A204.1 (cell line): ENCODE measurements at regions not wholly inside any gene's neighbourhood (a gene's known extent, or its start where the extent isn't known, plus 50 kb on each side); places are given as distances from the start of the nearest gene placed in this dataset.

Experiments used
- FAIRE-seq: peaks from 2 replicates; lab custom pipeline; 2012; peaks lifted over from hg19 to GRCh38; lab: Jason Lieb, UNC

DNA sequence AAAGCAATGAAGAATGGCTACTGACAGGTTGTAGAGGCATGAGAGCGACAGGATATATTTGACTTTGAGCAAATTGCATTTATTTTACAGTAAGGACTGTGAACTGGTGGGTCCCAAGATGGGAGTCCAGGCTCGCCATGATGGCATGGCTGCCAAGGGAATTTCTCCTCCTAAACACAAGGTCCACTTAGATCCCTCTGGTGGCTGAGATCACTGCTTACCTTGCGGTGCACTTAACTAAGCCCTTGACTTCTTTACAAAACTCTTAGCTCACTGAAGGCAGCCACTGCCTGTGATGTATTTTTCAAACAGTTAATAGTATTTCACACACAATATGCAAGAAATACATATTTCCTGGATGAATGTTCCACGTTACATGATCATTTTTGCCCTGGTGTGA lies 50.3 kb upstream of the SORBS2 start:
- FAIRE-seq: no peak

DNA sequence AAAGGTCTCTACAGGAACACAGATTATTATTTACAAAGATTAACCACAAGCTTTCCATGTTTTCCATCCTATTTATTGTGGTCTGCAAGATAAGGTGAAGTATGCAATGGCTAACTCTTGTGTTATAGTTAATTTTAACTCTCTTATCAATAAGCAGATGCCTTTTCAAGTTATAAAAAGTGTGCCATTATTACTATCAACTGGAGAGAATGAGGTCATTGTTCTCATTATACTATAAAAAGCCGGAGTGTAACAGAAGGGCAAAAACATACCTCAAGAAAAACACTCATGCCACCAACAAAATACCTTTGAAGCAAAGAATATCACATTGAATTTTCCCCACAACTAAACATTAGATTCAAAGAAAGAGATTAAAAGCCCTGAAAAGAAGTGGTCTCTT lies 52.0 kb upstream of the SORBS2 start:
- no peak for FAIRE-seq

DNA sequence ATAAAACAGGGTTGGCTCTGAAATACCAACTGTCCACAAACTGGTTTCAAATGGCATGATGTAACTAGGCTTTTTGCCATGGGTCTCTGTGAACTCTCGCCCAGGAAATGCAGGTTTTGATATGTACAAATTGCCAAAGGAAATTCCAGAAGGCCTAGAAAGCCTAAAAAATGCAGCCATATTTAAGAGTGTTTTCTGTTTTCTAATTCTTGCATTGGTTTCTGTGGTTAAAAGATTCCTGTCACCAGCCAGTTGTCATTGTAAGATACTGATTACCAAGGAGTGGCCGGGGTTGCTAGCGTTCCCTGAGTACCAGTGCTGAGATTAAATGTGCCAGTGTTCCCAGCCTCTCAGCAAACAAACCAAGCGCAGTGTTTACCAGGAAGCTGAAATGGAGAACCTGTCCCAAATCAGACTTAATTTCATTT lies 53.9 kb upstream of the SORBS2 start:
- no peak for FAIRE-seq

DNA sequence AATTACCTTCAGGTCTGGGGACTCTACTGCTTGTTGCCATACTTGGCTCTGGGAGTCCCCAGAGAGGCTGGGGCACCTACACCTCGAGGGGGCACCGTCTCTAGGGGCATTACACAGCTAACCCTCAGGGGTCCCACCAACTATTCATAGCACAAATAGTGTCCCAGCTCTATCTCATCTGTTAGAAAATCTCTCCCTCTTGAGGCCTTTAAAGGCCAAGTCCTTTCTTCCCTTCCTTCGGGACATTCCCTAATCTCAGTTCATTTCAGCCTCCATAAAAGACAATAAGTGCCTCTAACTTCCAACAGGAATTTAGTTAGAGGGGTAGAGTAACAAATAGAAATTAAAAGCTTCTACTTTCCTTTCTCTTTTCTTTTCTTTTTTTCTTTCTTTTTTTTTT lies 55.8 kb upstream of the SORBS2 start:
- FAIRE-seq: no peak

DNA sequence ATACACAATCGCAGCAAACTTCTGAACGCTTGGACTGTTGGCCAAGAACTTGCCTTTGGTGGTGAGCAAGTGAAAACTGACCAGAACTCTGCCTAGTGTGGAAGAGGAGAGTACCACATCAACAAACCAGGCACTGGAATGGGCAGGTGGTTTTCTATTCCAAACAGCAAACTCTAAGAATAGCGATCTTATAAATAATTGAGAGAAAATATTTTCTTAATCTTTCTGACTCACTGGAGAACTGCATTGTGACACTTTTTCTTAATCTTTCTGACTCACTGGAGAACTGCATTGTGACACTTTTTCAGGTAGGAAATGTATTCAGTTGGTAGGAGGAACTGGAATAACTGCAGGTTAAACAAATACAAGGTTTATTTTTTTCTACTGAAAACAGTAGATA lies 57.0 kb upstream of the SORBS2 start:
- FAIRE-seq: no peak

DNA sequence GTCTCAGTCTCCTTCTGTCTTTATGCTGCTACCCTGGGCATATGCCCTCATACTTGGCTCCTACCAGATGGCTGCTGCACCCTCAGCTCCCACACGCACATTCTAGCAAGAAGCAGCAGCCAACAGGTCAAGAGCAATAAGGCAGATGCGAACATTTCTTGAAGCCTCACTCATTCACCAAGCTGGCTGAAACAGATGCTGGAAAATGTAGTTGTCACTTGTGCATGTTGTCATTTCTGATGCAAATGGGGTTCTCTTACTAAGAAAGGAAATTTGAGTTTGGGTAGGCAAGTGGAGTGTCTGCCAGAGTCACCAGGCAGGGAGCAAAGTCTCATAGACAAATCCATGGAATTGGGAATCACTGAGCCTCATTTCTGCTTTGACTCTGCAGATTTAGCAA lies 57.4 kb upstream of the SORBS2 start:
- FAIRE-seq: no peak

DNA sequence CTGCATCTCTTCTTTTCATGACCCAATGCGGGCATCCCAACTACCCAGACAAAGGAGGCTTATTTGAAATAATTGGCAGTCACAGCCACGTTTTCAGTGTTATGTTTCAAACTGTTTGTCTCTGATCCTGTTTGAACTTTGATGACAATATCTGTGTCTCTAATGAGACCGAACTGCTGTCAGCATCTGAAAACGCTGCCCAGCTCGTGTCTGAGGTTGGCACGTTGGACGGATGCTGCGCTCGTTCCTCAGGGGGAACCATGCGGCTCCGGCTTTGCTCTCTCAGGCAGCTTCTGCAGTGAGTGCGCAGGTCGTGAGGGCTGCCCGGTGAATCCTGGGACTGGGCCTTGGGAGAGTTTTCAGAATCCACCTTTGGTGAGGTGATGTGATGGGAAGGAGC lies 58.4 kb upstream of the SORBS2 start:
- no peak for FAIRE-seq

DNA sequence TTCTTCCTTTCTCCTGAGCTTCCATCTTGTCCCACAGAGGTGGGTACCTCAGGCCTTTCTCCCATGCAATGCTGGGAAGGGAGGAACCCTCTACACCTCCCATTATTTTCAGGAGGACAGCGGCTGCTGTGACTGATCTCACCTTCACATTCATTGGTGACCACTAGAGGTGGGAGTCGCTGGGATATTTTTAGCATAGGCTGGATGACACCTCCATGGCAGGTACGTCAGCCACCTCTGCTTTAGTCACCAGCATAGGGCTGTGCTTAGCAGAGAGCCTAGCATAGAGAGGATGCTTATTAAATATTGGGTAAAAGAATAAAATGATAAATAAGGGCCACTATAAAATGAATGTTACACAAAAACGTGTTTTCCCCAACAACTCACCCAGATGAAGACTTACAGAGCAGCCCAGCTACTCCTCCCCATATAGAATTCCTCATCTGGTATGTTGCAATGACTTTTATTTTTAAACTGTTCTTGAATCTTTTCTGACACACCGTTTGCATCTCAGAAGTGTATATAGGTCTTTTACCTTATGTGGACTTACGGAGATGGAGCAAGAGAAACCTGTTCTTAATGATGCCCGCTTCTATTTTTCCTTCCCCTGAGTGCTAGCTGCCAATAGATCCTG lies 60.9 kb upstream of the SORBS2 start:
- FAIRE-seq: no peak

DNA sequence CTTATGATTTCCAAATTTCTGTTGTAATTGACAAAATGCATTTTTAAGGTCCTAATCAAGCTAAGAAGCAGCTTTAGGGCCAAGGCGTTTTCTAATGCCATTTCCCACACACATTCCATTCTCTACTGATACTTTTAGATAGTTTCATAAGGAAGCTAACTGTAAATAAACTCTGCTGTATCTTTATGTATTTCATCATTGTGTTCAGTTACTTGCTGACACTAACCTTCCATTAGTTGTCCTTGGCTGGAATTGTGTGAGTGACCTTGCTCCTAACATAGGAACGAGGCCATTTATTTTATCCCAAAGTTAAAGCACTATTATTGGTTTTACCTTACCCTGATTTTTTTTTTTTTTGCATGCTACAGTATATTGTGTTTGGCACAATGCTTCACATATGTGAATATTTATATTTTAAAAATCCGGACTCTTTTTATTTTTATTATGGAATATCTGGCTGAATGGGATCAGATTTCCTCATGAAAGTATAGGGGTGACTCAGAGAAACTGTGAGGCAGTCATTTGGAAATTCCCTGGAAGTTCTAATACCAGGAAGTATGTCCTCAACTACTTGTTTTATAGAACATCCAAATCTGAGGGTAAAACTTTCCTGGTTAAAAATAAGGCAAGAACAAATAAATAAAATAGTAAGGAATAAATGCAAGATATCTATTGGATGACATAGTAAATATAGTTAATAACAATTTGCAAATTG lies 62.7 kb upstream of the SORBS2 start:
- peak; percentile 37 for FAIRE-seq

DNA sequence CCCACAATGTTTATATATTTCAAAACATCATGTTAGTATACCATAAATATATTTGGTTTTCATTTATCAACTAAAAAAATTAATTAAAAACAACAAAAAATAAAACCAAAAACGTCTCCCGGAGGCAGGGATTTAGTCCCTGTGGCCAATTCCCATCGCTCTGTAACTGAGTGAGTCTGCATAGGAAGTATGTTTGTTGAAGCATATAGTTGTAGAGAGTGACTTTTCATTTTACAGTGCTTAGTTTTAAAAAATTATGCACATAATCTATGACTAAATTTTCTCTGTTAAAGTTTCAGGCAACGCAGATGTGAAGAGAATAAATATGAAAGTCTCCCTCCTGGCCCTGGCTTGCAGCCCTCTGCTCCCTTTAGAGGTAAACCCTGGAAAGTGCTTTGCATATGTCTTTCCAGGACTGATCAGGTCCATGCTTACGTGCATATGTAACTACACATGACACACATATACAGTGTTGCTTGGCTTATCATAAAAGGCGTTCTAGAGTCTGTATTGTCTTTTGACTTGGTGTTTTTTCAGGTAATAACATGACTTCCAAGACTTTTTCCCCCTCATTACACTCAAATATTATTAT lies 63.4 kb upstream of the SORBS2 start:
- peak; percentile 43 for FAIRE-seq

DNA sequence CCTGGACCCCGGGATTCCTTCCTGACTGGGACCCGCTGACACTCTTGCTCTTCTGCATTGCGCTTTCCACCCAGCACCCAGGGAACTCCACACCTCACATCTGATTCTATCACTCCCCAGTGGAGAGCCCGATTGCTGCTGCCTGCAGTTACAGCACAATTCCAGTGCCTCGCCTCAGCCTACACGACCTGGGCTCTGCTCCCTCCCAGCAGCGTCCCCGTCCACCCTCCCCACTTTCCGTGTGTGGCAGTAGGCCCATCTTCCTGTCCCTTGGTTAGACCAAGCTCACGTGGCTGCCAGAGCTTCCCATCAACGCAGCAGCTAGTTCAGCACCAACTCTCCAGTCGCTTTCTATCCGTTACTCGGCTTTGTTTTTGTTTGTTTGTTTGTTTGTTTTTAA lies 66.6 kb upstream of the SORBS2 start:
- no peak for FAIRE-seq

DNA sequence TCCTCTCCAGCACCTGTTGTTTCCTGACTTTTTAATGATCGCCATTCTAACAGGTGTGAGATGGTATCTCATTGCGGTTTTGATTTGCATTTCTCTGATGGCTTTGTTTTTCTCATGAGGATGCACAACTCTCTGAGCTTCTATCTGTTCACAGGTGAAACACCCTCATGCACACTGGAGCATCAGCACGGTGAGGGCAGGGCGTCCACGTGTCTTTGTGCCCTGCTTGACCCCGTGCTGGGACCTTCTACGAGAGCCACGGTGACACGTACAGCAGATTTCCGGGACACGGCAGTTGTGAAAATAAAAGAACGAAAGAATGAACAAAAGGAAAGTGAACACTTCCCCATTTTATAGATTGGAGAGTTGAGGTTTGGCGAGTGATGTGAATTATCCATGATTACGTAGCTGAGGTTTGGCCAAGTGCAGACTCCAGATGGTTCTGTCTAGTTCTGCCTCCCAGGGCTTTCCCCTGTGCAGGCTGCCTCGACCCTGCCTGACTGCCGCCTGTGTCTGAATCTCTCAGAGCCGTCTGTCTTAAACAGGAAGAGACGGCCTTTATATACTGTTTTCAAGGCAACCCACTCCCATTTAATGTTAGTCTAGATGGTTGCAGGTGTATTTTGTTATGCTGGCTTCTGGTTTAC lies 67.8 kb upstream of the SORBS2 start:
- no peak for FAIRE-seq

DNA sequence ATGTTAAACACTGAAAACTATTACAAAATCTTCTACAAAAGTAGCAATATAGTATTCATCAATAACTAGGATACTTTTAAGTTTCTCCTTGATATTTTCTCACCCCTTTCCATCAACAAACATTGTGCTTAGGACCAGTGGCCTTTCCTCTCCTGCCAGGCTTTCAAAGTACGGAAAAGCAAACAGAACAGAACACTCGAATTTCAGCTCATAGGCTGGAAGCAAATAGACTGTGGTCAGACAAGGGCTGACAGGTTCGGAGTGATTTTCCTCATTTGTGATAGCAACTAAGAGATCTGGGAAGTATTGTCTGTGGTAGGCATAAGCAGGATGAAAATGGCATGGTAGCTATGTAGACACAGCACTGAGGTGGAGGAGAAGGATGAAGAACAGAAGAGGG lies 68.6 kb upstream of the SORBS2 start:
- FAIRE-seq: peak; percentile 51

DNA sequence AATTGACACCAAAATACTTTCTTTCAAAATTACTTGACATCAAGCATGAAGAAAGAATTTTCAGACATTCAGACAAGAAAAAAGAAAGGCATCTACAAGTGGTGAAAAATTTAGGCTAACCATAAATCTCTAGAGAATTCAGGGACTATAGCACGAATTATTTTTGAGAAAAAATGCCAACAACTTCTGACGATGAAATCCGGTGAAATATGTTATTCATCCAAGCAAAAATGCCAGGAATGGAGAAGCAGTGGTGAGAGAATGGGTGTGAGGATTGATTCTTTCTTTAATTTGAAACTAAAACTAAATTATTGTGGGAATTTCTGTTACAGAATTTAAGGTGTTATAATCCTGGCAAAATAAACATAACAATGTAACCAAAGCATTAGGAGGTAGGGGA lies 69.4 kb upstream of the SORBS2 start:
- FAIRE-seq: no peak

DNA sequence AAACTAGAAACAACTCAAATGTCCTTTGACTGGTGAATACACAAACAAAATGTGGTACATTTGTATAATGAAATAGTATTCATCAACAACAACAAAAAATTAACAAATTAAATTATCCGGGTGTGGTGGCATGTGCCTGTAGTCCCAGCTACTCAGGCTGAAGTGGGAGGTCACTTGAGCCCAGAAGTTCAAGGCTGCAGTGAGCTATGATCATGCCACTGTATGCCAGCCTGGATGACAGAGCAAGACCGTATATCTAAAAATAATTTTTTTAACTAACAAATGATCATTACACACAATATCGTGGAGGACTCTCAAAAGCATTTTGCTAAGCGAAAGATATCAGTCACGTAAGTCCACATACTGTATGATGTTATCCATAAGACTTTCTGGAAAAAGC lies 71.6 kb upstream of the SORBS2 start:
- no peak for FAIRE-seq

DNA sequence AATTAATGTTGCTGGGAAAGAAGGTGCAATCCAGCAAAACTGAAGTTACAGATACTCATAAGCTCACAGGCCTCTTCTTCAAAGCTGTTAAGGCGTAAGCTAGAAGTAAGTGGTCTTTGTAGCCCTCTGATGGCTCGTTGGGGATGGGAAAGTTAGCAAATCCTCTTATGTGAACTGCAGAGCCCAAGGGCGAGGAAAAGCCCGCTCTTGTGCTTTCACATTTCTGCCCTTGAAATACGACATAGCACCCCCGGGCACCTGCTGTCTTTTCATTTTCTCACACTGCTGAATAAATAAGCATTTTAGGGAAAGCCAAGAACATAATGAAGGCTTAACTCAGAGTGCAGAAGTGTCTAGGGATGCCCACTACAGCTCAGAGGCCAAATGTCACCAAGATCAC lies 73.1 kb upstream of the SORBS2 start:
- FAIRE-seq: peak; percentile 65

DNA sequence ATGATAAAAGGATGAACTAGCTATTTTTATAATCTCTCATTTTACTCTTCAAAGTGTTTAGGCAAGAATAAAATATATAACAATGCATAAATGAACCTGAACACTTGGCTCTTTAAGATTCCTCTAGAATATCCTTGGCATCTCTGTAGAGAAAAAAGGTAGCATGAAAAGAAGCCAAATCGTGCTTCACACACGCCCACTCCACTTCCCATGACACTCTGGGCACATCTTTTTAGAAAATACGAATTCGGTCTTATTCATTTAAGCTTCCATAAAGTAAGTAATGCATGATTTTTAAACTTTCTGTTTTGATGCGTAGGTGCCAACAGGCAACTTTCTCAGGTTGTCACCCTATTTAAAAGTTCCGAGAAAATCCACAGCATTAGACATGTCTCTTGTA lies 73.6 kb upstream of the SORBS2 start:
- no peak for FAIRE-seq

DNA sequence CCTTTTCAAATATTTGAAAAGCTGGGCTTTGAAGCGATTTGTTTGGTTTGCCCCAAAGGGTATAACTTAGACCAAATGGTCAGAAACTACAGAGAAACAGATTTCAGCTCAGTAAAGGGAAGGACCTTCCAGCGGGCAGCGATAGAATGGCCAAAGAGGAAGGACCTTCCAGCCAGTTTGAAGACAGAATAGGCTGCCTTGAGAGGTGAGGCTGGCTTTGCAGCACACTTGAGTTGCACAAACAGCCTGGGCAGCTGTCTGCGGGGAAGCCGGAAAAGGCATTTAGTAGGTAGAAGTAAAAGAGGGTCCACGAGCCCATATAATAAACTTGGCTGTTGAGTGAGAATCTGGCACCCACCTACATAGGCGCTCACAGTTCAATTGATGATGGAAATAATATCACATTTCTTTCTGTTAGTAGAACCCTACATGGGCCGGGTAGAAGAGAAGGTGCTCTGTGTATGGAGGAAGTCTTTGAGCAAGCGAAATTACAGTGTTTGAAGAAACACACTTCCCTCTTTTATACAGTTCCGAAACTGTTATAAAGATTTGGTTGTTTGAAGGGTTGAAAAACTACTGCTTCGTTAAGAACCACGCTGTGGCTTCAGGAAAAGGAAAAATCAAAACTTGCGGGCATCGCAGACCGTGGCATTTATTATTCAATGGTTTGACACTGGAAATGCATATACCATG lies 75.0 kb upstream of the SORBS2 start:
- FAIRE-seq: peak; percentile 81

DNA sequence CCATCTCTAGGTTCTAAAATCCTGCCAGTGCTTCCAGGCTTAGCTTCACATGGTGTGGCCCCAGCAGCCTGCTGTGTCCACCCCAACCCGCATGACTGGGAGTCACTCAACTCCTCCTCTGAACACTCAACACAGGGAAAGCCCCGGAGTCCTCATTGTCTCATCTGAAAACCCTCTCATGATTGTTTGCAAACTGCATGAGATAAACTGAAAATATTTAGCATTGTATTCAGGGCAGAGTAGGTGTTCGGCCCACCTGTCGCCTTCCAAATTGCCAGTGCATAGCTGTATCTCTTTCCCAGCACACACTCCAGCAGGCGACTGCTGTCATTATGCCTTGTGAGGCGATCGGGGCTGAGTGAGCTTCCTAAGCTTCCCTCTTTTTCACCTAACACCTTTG lies 76.7 kb upstream of the SORBS2 start:
- FAIRE-seq: no peak

DNA sequence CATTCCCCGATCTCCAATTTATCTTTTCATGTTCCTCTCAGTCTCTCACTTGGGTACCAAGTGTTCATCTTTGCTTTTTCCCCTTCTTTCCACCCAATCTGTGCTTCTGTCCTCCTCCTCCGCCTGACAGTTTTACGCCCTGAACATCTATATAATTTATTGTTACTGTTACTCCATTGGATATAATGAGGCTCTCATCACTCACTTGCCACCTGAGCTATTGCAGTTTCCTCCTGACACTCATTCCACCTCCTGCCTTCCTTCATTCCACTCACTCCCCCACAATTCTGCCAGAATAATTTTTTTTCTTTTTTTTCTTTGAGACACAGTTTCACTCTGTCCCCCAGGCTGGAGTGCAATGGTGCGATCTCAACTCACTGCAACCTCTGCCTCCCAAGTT lies 77.6 kb upstream of the SORBS2 start:
- FAIRE-seq: no peak

DNA sequence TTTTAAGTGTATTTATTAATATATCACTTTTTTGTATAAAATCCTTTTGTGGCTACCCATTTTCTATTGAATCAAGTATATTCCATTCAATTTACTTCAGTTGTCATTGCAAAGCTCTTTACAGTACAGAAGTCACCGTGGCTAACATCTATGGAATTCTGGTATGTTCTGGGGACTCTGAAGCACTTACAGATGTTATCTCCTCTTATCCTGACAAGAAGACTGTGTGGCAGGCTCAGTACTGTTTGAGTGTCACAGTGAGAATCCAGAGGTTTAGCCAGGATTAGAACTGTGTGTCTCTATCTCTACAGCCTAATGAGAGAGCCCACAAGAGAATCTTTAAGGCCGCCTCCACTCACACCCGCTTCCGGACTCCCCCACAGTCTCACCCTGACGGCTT lies 78.2 kb upstream of the SORBS2 start:
- no peak for FAIRE-seq

DNA sequence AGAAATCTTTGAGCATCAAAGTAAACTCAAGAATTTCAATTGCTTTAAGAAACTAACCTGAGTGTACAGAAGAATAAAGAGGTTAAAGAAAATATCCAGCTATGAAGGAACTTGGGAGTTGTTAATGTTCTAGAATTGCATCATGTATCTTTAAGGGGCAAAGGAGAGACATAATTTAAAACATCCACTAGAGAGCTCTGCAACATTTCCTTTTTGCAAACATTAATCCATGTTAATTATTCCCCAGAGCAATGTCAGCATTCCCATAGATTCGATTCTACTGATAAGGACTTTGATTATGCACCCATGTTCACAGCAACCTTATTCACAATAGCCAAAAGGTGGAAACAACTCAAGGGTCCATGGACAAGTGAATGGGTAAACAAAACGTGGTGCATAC lies 80.2 kb upstream of the SORBS2 start:
- FAIRE-seq: no peak

DNA sequence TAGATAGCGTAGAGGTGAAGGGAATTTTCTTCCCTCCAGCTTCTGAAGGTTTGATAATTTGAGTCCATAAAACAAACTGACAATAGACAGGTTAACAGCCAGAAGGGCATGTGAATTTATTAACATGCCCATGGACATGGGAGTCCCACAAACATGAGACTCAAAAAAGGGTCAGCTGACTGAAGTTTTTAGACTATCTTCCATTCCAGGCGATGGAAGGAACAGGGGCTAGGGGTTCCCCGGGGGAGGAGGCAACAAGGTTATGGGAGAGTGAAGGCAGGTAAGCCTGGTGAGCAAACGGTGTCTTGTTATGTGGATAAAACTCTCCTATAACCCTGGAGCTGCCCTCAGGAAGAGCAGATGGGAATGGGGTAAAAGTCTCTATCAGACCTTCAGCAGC lies 81.5 kb upstream of the SORBS2 start:
- no peak for FAIRE-seq
